ENCODE measurements at regions not wholly inside any gene's neighbourhood (a gene's known extent, or its start where the extent isn't known, plus 50 kb on each side); places are given as distances from the start of the nearest gene placed in this dataset.

DNA sequence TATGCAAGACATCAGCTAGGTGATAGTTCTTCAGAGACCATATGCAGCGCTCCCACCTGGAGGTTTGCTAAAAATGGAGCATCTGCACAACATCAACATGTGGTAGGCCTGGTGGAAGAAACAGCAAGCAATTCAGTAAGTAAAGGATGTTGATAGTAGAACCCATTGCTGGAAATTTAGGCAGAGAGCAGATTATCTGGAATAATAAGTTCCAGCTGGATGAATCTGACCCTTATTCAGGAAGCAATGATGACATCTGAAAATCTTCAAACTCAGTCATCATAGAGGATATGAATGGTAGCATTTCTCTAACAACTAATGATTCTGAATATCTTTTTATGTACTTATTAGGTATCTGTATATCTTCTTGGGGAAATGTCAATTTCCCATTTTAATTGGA lies 225.2 kb upstream of the ANO3 start:
- Histone ChIP-seq H3K36me3 (no peaks in the 10 kb centered on the region), H3K4me3 (no peak overlapping the region), H3K27ac (no peak overlapping the region), H3K27me3 (replicated peaks; ENCODE audit: insufficient read depth) (no peaks in the 10 kb centered on the region), H3K9me3 (no peaks in the 10 kb centered on the region), H3K4me1 (ENCODE audit: control insufficient read depth in 1 of 2, low read depth in 2 of 2) (no peaks in the 10 kb centered on the region)
- no peak for DNase-seq (ENCODE audit: low spot score)
- no peak for ATAC-seq (ENCODE audit: insufficient number of reproducible peaks, low FRiP score, low read depth)
- TF ChIP-seq, protein P1, sequence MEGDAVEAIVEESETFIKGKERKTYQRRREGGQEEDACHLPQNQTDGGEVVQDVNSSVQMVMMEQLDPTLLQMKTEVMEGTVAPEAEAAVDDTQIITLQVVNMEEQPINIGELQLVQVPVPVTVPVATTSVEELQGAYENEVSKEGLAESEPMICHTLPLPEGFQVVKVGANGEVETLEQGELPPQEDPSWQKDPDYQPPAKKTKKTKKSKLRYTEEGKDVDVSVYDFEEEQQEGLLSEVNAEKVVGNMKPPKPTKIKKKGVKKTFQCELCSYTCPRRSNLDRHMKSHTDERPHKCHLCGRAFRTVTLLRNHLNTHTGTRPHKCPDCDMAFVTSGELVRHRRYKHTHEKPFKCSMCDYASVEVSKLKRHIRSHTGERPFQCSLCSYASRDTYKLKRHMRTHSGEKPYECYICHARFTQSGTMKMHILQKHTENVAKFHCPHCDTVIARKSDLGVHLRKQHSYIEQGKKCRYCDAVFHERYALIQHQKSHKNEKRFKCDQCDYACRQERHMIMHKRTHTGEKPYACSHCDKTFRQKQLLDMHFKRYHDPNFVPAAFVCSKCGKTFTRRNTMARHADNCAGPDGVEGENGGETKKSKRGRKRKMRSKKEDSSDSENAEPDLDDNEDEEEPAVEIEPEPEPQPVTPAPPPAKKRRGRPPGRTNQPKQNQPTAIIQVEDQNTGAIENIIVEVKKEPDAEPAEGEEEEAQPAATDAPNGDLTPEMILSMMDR (IDR thresholded peaks at IDR 0.05), result no peak

DNA sequence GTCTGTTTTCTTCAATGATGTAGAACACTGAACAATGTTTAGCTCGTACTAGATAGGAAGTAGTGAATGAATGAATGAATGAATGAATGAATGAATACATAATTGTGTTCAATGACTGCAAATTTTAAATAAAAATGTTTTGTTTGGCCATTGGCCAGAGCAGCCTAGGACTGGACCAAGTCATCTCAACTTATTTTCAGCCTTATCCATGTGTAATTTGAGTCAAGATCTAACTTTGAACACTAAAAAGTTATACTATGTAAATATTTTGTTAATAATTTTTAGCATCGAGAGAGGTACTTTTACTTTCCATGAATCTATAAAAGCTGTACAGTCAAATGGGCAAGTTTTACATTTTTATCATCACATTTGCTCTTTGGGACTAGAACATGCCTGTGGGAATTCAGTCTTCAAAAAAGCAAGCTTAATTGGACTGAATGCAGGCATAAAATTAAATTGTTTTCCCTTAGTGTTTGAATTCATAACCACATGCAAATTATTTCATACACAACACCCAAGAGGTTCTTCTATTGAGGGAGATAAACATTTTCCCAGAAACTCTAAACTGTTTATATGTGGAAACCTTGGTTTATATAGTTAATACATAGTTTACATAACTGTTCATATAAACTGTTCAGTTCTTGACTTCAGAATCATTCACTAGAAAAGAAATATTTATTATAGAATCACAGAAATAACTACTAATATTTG lies 222.1 kb upstream of the ANO3 start:
- Histone ChIP-seq H3K36me3 (no peaks in the 10 kb centered on the region), H3K27ac (no peak overlapping the region), H3K27me3 (replicated peaks; ENCODE audit: insufficient read depth) (no peaks in the 10 kb centered on the region), H3K4me3 (no peak overlapping the region), H3K9me3 (no peaks in the 10 kb centered on the region), H3K4me1 (ENCODE audit: control insufficient read depth in 1 of 2, low read depth in 2 of 2) (no peaks in the 10 kb centered on the region)
- no peak for DNase-seq (ENCODE audit: low spot score)
- TF ChIP-seq, protein P1 (IDR thresholded peaks at IDR 0.05), result no peak
- ATAC-seq (ENCODE audit: insufficient number of reproducible peaks, low FRiP score, low read depth), result no peak

DNA sequence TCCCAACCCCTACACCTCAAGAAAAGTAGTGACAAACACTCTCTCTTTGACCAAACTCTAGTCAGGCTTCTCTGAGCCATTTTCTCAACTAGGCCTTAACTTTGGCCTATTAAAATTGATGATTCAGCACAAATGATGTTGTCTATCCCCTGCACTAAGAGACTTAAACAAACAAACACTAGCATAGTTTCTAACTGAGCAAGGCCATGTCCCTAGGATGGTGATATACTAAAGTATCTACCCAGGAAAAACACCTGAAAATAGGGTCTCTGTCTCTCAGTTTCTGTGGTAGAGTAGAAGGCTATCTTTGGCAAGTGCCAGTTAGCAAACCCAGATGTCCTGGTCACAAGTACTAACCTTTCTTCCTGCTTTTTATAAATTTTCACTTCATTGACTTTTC lies 219.7 kb upstream of the ANO3 start:
- Histone ChIP-seq H3K4me1 (ENCODE audit: control insufficient read depth in 1 of 2, low read depth in 2 of 2) (no peaks in the 10 kb centered on the region), H3K36me3 (no peaks in the 10 kb centered on the region), H3K27ac (no peak overlapping the region), H3K4me3 (no peak overlapping the region), H3K9me3 (no peaks in the 10 kb centered on the region), H3K27me3 (replicated peaks; ENCODE audit: insufficient read depth) (no peaks in the 10 kb centered on the region)
- ATAC-seq (ENCODE audit: insufficient number of reproducible peaks, low FRiP score, low read depth), result no peak
- TF ChIP-seq, protein P1 (IDR thresholded peaks at IDR 0.05), result no peak
- no peak for DNase-seq (ENCODE audit: low spot score)

- Histone ChIP-seq H3K27me3 (replicated peaks; ENCODE audit: insufficient read depth) (no peaks in the 10 kb centered on the region), H3K4me3 (no peak overlapping the region)
Measured at GRCh38 chr11:26121466-26121865, 210.5 kb upstream of the ANO3 start.

DNA sequence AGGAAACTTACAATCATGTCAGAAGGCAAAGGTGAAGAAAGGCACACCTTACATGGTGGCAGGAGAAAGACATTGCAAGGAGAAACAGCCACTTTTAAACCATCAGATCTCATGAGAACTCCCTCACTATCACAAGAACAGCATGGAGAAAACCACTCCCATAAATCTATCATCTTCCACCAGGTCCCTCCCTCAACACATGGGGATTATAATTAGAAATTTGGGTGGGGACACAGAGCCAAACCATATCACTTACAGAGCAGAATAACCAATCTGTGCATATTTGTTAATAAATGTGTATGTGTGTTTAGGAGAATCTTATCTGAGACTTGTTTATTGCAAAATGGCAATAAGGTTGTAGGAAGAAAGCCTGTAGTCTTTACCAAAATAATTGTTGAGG lies 205.2 kb upstream of the ANO3 start:
- ATAC-seq (ENCODE audit: insufficient number of reproducible peaks, low FRiP score, low read depth) (no peak), DNase-seq (ENCODE audit: low spot score) (no peak)
- Histone ChIP-seq H3K27me3 (replicated peaks; ENCODE audit: insufficient read depth) (no peaks in the 10 kb centered on the region), H3K9me3 (no peaks in the 10 kb centered on the region), H3K27ac (no peak overlapping the region), H3K4me1 (ENCODE audit: control insufficient read depth in 1 of 2, low read depth in 2 of 2) (no peaks in the 10 kb centered on the region), H3K36me3 (no peaks in the 10 kb centered on the region), H3K4me3 (no peak overlapping the region)
- TF ChIP-seq, protein P1 (IDR thresholded peaks at IDR 0.05), result no peak

More at GRCh38 chr11:26121466-26121865, 210.5 kb upstream of the ANO3 start:
- DNase-seq (ENCODE audit: low spot score), result no peak
- Histone ChIP-seq H3K36me3 (no peaks in the 10 kb centered on the region), H3K9me3 (no peaks in the 10 kb centered on the region), H3K27ac (no peak overlapping the region), H3K4me1 (ENCODE audit: control insufficient read depth in 1 of 2, low read depth in 2 of 2) (no peaks in the 10 kb centered on the region)
- TF ChIP-seq, protein P1 (IDR thresholded peaks at IDR 0.05), result no peak
- ATAC-seq (ENCODE audit: insufficient number of reproducible peaks, low FRiP score, low read depth), result no peak

All from thoracic aorta (tissue), 2 donors.